HG03432 (cell line): ENCODE measurements at regions not wholly inside any gene's neighbourhood (a gene's known extent, or its start where the extent isn't known, plus 50 kb on each side); places are given as distances from the start of the nearest gene placed in this dataset.
"Not testable (repeated sequence)": the region's sequence is repeated elsewhere in the genome, so short reads cannot be mapped to it uniquely, and the experiment has no call there.

Experiments used
- ATAC-seq: cut with Tn5 transposase; IDR thresholded peaks from one replicate; pipeline ENCODE4 v1.9.1; 2021; ENCODE audit warnings: mild to moderate bottlenecking, moderate library complexity; ENCODE audit not compliant: unreplicated experiment

- ATAC-seq: no peak
Observed at GRCh38 chr2:52343706-52344266, 1311.9 kb upstream of the NRXN1 start.

GRCh38 chr2:52343010-52343409 is 1311.1 kb upstream of the NRXN1 start:
- no peak for ATAC-seq

- ATAC-seq: no peak
Observed at GRCh38 chr2:52342458-52342857, 1310.5 kb upstream of the NRXN1 start.

- no peak for ATAC-seq
Observed at GRCh38 chr2:52341732-52342131, 1309.8 kb upstream of the NRXN1 start.

GRCh38 chr2:52340171-52340570 is 1308.2 kb upstream of the NRXN1 start:
- ATAC-seq: no peak

- not testable (repeated sequence) for ATAC-seq
Observed at GRCh38 chr2:52337786-52338185, 1305.9 kb upstream of the NRXN1 start.

GRCh38 chr2:52336951-52337350 is 1305.0 kb upstream of the NRXN1 start:
- ATAC-seq: no peak

- no peak for ATAC-seq
Observed at GRCh38 chr2:52335727-52336126, 1303.8 kb upstream of the NRXN1 start.

- no peak for ATAC-seq
Observed at GRCh38 chr2:52334185-52334584, 1302.3 kb upstream of the NRXN1 start.

- no peak for ATAC-seq
Observed at GRCh38 chr2:52327641-52328040, 1295.7 kb upstream of the NRXN1 start.

GRCh38 chr2:52314231-52314630 is 1282.3 kb upstream of the NRXN1 start:
- ATAC-seq: no peak

GRCh38 chr2:52312486-52312885 is 1280.6 kb upstream of the NRXN1 start:
- no peak for ATAC-seq

GRCh38 chr2:52311862-52312261 is 1279.9 kb upstream of the NRXN1 start:
- ATAC-seq: no peak

GRCh38 chr2:52308156-52308555 is 1276.2 kb upstream of the NRXN1 start:
- ATAC-seq: no peak

GRCh38 chr2:52294628-52295027 is 1262.7 kb upstream of the NRXN1 start:
- ATAC-seq: no peak

- ATAC-seq: no peak
Observed at GRCh38 chr2:52292801-52293200, 1260.9 kb upstream of the NRXN1 start.

- ATAC-seq: no peak
Observed at GRCh38 chr2:52289741-52290140, 1257.8 kb upstream of the NRXN1 start.

- ATAC-seq: no peak
Observed at GRCh38 chr2:52288596-52288995, 1256.7 kb upstream of the NRXN1 start.

- no peak for ATAC-seq
Observed at GRCh38 chr2:52269696-52270485, 1238.0 kb upstream of the NRXN1 start.

GRCh38 chr2:52264911-52265310 is 1233.0 kb upstream of the NRXN1 start:
- ATAC-seq: no peak

GRCh38 chr2:52264488-52264887 is 1232.6 kb upstream of the NRXN1 start:
- ATAC-seq: peak; percentile 49

GRCh38 chr2:52260904-52261303 is 1229.0 kb upstream of the NRXN1 start:
- no peak for ATAC-seq

GRCh38 chr2:52258967-52259366 is 1227.0 kb upstream of the NRXN1 start:
- ATAC-seq: not testable (repeated sequence)
